Astrocyte (in vitro differentiated cells and primary cell): ENCODE measurements at regions not wholly inside any gene's neighbourhood (a gene's known extent, or its start where the extent isn't known, plus 50 kb on each side); places are given as distances from the start of the nearest gene placed in this dataset.

Source experiments
- CTCF ChIP-seq: IDR thresholded peaks from 2 replicates; pipeline ENCODE4 v1.5.1; 2011; ENCODE audit warnings: low read depth, mild to moderate bottlenecking, inconsistent platforms, low read length, moderate library complexity; ENCODE audit not compliant: insufficient read depth
- EZH2 ChIP-seq: IDR thresholded peaks from 2 replicates; pipeline ENCODE4 v1.6.1; 2012; ENCODE audit warnings: mild to moderate bottlenecking, low read length, inconsistent platforms; ENCODE audit not compliant: insufficient read depth

- TF ChIP-seq CTCF (no peak), EZH2 (no peak)
These were observed 166.3 kb upstream of the NYAP2 start for GRCh38 chr2:225233234-225233633.
